GM10266 (cell line): ENCODE measurements at regions not wholly inside any gene's neighbourhood (a gene's known extent, or its start where the extent isn't known, plus 50 kb on each side); places are given as distances from the start of the nearest gene placed in this dataset.

Source experiments
- DNase-seq: peaks from one replicate; pipeline ENCODE4 v3.0.0; 2012; ENCODE audit errors: extremely low spot score
- CTCF ChIP-seq: IDR thresholded peaks from 2 replicates; pipeline ENCODE4 v1.5.1; 2012; ENCODE audit warnings: mild to moderate bottlenecking, low read depth; ENCODE audit not compliant: control insufficient read depth, insufficient read depth; ENCODE audit errors: missing control alignments

DNA sequence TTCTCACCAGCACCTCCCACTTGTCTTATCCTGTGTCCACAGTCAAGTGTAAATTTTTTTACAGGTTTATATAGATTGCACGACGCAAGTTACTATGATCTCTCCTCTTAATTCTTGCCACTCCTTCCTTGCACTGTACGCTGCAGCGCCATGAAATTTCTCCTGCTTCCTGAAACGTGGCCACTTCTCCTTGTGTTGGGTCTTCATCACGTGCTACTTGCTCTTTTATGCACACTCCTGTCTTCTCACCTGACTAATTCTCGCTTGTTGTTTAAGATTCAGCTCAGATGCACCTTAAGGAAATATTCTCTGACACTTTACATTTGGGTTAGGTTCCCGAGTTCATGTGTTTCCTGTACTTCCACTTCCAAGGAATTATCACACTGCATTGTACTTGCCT is 76.5 kb upstream of the ODAD2 start:
- no peak for TF ChIP-seq CTCF

DNA sequence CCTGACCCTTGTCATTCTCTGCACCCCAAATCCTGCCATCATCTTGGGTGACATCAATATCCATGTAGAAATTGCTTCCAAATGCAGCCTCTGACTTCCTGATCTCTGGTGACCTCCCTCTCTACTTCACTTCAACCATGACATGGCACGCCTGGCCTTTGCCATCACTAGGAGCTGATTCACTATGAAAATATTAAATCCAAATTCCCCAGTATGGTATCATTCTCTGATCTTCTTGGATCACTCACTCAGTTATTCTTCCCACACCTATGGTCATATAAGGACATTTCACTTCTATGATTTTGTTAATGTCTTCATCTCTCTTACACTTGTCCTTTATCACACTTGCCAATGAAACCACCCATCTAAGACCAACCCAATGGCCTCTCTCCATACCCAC is 73.7 kb upstream of the ODAD2 start:
- no peak for TF ChIP-seq CTCF
- no peak for DNase-seq

More for the DNA sequence above, 76.5 kb upstream of the ODAD2 start:
- no peak for DNase-seq

DNA sequence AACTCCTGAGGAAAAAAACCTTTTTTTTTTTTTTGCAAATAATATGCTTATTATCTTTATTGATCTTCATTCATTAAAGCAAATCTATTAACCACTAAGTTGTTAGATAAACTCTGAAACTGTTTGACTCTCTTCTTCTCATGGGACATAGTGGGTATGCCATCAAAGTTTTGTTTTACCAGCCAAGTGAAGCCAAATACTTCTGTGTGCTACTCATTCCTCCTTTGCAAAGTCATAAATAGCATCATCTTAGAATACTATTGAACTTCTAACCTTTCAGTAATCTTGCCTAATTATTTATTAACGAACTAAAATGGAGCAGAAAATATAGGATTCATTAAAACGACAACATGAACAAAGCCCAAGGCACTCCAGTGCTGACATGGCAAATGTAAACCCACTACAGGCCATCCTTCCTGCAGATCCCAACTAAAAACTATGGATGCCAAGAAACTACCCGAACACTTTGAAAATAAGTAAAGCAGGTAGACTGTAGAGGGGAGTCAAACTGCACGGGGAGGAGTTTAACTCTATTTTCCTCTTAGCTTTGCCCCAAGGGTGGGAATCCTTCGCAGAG is 61.2 kb upstream of the ODAD2 start:
- no peak for TF ChIP-seq CTCF
- no peak for DNase-seq

- no peak for TF ChIP-seq CTCF
- no peak for DNase-seq
Observed at GRCh38 chr10:28058746-28059145, 59.9 kb upstream of the ODAD2 start.

DNA sequence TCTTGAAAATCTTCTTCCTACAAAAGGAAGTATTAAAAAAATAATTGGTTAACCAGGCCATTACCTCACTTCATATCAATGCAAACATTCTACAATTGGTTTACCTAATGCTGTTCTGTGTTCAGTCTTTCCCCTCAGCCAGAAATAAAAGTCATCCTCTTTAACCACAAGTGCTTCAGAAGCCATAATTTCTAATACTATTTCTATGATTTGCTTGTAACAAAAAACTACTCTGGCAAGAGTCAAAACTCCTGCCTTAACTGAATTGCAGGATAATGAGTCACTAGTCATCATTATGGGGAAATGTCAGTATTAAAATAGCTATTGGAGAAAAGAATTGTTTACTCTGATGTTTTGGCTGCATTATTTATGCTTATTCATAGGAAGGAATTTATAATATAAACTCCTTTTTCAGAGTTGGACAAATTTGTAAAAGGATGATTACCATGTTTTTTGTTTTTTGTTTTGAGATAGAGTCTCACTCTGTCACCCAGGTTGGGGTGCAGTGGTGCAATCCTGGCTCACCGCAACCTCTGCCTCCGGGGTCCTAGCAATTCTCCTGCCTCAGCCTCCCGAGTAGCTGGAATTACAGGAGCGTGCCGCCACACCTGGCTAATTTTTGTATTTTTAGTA is 55.5 kb upstream of the ODAD2 start:
- no peak for DNase-seq

DNA sequence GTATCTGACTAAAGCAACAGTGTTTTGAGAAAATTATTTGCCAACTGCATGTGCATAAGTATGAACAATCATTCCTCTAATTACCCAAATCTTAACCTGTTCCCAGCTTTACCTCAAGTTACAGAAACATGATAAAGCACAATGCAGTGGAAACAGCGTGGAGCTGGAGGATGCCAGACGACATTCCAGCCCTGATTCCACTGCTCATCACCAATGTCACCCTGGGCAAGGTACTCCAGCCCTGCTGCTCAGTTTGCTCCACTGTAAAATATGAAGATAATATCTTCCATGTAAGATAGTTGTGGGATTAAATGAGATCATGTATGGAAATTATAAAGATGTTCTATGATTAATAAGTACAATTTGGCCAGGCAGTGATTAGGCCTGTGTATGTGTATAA is 50.4 kb upstream of the ODAD2 start:
- TF ChIP-seq CTCF: no peak
- no peak for DNase-seq

More for the DNA sequence above, 55.5 kb upstream of the ODAD2 start:
- no peak for TF ChIP-seq CTCF
